Muscle of arm (tissue), 1 donor: ENCODE measurements at regions not wholly inside any gene's neighbourhood (a gene's known extent, or its start where the extent isn't known, plus 50 kb on each side); places are given as distances from the start of the nearest gene placed in this dataset.
A peak's percentile ranks its signal among the peaks of the same experiment; 100 is the strongest.
"Not testable (repeated sequence)": the region's sequence is repeated elsewhere in the genome, so short reads cannot be mapped to it uniquely, and the experiment has no call there.

Source experiments
- DNase-seq: peaks from one replicate; pipeline ENCODE4 v3.0.0-alpha.2; 2013

GRCh38 chr22:23500508-23501260 is 79.4 kb downstream of the IGLL1 start:
- DNase-seq = no peak

- no peak for DNase-seq
Measured at GRCh38 chr22:23499845-23500500, 80.1 kb downstream of the IGLL1 start.

GRCh38 chr22:23498811-23499798 is 81.0 kb downstream of the IGLL1 start:
- no peak for DNase-seq

- DNase-seq = not testable (repeated sequence)
Measured at GRCh38 chr22:23497889-23498288, 82.2 kb downstream of the IGLL1 start.

- DNase-seq = no peak
Measured at GRCh38 chr22:23497016-23497885, 82.8 kb downstream of the IGLL1 start.

GRCh38 chr22:23496445-23496833 is 83.7 kb downstream of the IGLL1 start:
- DNase-seq = no peak

- no peak for DNase-seq
Measured at GRCh38 chr22:23495614-23496444, 84.3 kb downstream of the IGLL1 start.

- DNase-seq = no peak
Measured at GRCh38 chr22:23494930-23495266, 85.2 kb downstream of the IGLL1 start.

- no peak for DNase-seq
Measured at GRCh38 chr22:23485490-23485889, 94.6 kb downstream of the IGLL1 start.

GRCh38 chr22:23484651-23485050 is 95.4 kb downstream of the IGLL1 start:
- DNase-seq = no peak

GRCh38 chr22:23481369-23481768 is 98.7 kb downstream of the IGLL1 start:
- DNase-seq = no peak

GRCh38 chr22:23478175-23478574 is 101.9 kb downstream of the IGLL1 start:
- DNase-seq = no peak

GRCh38 chr22:23474531-23474930 is 105.6 kb downstream of the IGLL1 start:
- not testable (repeated sequence) for DNase-seq

GRCh38 chr22:23473901-23474300 is 106.2 kb downstream of the IGLL1 start:
- no peak for DNase-seq

- not testable (repeated sequence) for DNase-seq
Measured at GRCh38 chr22:23472376-23472775, 107.7 kb downstream of the IGLL1 start.

- DNase-seq = no peak
Measured at GRCh38 chr22:23471698-23472097, 108.4 kb downstream of the IGLL1 start.

- DNase-seq = no peak
Measured at GRCh38 chr22:23470811-23471389, 109.2 kb downstream of the IGLL1 start.

GRCh38 chr22:23467721-23468294 is 112.3 kb downstream of the IGLL1 start:
- no peak for DNase-seq

GRCh38 chr22:23466351-23466750 is 113.7 kb downstream of the IGLL1 start:
- DNase-seq = no peak

GRCh38 chr22:23464796-23465195 is 115.3 kb downstream of the IGLL1 start:
- peak; percentile 41 for DNase-seq
